ENCODE measurements at regions not wholly inside any gene's neighbourhood (a gene's known extent, or its start where the extent isn't known, plus 50 kb on each side); places are given as distances from the start of the nearest gene placed in this dataset.

- no peak for DNase-seq
- TF ChIP-seq GATA1 (IDR thresholded peaks at IDR 0.05; ENCODE audit: low read depth, low read length) (no peak), POLR2A (IDR thresholded peaks at IDR 0.05; ENCODE audit: low read length) (no peak)
Observed at GRCh38 chr13:22189176-22190048, 518.5 kb downstream of the FGF9 start.

- DNase-seq, result no peak
- TF ChIP-seq GATA1 (IDR thresholded peaks at IDR 0.05; ENCODE audit: low read depth, low read length), result no peak
- no peak for TF ChIP-seq POLR2A (IDR thresholded peaks at IDR 0.05; ENCODE audit: low read length)
Observed at GRCh38 chr13:22193070-22193469, 522.2 kb downstream of the FGF9 start.

GRCh38 chr13:22194106-22194805 lies 523.4 kb downstream of the FGF9 start:
- DNase-seq, result no peak
- TF ChIP-seq POLR2A (IDR thresholded peaks at IDR 0.05; ENCODE audit: low read length), result no peak
- TF ChIP-seq GATA1 (IDR thresholded peaks at IDR 0.05; ENCODE audit: low read depth, low read length), result no peak

DNA sequence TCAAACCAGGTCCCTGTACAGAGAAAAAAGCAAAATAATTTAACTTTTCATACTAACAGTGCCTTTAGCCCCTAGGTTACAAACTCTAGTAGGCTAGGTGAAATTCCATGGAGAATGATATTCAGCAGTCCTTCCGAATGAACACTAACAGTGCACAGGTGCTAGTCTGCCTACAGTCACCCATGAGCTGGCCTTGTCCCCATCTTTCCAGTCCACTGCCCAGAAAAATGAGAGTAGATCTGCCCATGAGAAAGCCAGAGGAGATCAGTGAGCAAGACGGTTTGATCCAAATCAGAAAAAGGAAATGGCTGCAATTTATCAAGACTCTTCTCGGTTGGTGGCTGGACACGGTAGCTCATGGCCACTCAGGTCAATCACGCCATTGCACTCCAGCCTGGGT lies 524.9 kb downstream of the FGF9 start:
- TF ChIP-seq GATA1 (IDR thresholded peaks at IDR 0.05; ENCODE audit: low read depth, low read length) (no peak), POLR2A (IDR thresholded peaks at IDR 0.05; ENCODE audit: low read length) (no peak)
- no peak for DNase-seq

- no peak for DNase-seq
- no peak for TF ChIP-seq GATA1 (IDR thresholded peaks at IDR 0.05; ENCODE audit: low read depth, low read length)
- TF ChIP-seq POLR2A (IDR thresholded peaks at IDR 0.05; ENCODE audit: low read length), result no peak
Observed at GRCh38 chr13:22196777-22197176, 525.9 kb downstream of the FGF9 start.

GRCh38 chr13:22198001-22198400 lies 527.1 kb downstream of the FGF9 start:
- TF ChIP-seq POLR2A (IDR thresholded peaks at IDR 0.05; ENCODE audit: low read length), result no peak
- no peak for TF ChIP-seq GATA1 (IDR thresholded peaks at IDR 0.05; ENCODE audit: low read depth, low read length)
- DNase-seq, result no peak

DNA sequence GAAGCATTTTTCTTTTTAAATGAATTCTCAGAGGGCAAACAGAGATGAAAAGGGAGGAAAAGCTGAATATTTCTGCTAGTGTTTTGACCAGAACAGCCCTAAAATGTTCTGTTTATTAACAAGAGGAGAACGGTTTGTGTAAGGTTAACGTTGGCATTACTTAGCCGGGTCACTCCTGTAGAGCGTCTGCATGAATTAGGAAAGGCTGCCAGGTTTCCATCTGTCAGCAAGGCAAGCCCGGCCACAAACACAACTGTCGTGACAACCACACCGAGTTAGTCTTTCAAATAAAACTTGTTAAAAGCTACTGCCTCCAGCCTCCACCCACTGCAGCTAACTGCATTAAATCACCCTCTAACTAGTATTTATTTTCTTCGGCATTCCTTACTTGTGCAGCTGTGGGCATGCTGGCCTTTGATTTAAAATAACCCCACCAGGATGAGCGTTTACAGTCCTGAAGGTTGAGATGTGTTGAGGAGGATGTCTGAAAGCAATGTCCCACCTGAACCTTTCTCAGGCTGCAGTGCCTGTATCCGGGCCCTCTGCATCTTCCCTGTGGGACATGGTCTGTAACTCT lies 527.9 kb downstream of the FGF9 start:
- TF ChIP-seq POLR2A (IDR thresholded peaks at IDR 0.05; ENCODE audit: low read length) (no peak), GATA1 (IDR thresholded peaks at IDR 0.05; ENCODE audit: low read depth, low read length) (no peak)
- DNase-seq, result no peak

DNA sequence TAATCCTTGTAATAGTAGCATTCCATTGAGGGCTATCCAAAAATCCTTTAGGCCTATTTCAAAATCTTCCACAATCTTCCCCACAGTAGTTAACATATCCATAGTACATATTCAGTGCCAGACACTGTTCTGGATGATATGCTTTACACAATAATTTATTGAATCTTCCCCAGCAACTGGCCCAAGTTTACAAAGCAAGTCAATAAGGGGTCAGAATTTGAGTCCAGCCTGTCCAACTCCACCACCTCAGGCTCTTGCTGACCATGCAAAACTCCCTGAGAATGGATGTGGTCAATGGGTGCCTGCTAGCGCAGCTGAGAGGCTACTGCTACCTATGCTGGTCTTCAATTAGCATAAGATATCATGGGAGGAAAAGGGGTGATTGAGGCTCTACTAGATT lies 529.6 kb downstream of the FGF9 start:
- no peak for DNase-seq
- TF ChIP-seq POLR2A (IDR thresholded peaks at IDR 0.05; ENCODE audit: low read length) (no peak), GATA1 (IDR thresholded peaks at IDR 0.05; ENCODE audit: low read depth, low read length) (no peak)

- TF ChIP-seq POLR2A (IDR thresholded peaks at IDR 0.05; ENCODE audit: low read length) (no peak), GATA1 (IDR thresholded peaks at IDR 0.05; ENCODE audit: low read depth, low read length) (no peak)
- no peak for DNase-seq
Observed at GRCh38 chr13:22201375-22201925, 530.6 kb downstream of the FGF9 start.

DNA sequence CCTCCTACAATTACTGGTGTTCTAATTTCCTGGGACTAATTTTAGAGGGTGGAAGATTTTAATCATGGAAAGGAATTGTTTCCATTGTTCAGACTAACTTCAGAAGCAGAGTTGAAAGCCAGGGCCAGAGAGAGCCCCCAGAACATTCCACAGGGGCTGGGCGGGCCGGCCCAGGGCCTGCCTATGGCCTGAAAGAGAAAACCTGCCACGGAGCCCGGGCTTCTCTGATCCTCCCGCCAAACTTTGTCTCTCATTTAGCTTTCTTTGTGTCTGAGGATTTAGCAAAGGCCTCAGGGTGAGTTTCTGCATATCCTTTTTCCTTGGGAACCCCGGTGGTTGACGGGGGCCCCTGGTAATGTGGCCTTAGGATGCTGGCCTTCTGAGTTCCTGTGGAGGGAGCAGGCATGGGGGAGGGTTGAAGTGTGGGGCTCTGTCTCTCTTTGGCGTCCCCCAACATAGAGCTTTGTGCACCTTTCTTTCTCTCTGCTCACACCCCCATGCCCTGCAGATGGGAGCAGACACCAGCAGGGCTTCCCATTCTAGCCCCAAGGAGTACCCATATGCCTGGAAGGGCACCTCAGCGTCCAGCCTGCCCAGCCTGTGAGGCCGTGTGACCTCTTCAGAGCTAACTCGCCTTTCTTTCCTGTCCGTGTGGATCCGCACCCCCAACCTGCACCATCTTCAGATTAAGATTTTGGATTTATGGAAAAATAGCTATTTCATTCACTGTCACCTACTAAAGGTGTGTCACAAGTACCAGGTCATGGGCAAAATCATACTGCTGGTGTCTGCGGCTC lies 539.5 kb downstream of the FGF9 start:
- TF ChIP-seq POLR2A (IDR thresholded peaks at IDR 0.05; ENCODE audit: low read length) (no peak), GATA1 (IDR thresholded peaks at IDR 0.05; ENCODE audit: low read depth, low read length) (no peak)
- DNase-seq, result no peak

DNA sequence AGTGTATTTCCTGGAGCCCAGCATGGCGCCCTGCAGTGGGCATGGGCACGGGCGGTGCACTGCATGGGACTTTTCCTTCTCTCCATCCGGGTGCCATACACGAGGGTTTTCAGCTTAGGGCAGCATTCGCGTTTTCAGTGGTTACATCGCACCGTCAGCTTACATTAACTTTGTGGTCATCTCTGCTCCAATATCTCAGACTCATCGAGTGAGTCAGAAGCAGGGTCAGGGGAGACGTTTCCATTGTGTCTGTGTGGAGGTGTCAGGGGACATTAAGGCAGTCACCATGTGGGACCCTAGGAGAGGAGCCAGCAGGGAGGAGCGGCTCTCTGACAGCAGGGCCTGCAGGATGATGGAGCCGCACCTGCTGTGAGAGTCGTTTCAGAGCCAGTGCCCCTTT lies 541.0 kb downstream of the FGF9 start:
- DNase-seq, result no peak
- TF ChIP-seq POLR2A (IDR thresholded peaks at IDR 0.05; ENCODE audit: low read length) (no peak), GATA1 (IDR thresholded peaks at IDR 0.05; ENCODE audit: low read depth, low read length) (no peak)

DNA sequence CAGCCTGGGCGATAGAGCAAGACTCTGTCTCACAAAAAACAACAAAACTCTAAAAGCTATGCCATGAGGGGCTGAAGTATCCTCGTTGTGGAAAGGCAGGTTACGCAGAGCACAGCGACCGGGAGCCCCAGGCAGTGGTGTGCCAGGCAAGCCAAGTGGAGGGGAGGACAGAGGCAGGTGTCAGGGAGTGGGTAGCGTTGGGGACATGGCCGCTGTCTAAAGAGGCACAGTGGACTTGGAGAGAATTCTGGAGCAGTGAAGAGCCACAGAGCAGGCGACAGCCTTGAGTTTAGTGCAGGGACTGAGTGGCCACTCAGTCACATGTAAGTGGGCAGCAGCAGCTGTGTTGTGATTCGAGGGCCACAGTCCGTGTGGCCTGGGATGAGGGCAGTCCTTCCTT lies 541.7 kb downstream of the FGF9 start:
- no peak for DNase-seq
- no peak for TF ChIP-seq GATA1 (IDR thresholded peaks at IDR 0.05; ENCODE audit: low read depth, low read length)
- no peak for TF ChIP-seq POLR2A (IDR thresholded peaks at IDR 0.05; ENCODE audit: low read length)

DNA sequence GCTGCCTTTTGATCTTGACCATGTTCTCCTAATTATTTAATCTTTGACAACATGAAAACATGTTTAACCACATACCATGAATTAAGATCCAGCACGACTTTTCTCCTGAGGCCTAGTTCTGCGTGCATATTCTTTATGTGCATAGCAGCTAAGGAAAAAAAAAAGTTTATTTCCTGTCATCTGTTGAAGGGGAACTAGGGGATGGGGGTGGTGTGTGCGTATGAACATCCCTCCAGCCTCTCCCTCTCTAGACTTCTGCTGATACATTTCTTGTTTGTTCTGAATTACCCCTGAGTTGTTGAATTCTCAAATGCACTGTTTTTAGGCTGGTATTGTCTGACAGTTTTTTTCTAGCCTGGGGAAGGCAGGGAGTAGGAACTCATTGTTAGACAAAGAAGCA lies 543.3 kb downstream of the FGF9 start:
- TF ChIP-seq POLR2A (IDR thresholded peaks at IDR 0.05; ENCODE audit: low read length) (no peak), GATA1 (IDR thresholded peaks at IDR 0.05; ENCODE audit: low read depth, low read length) (no peak)
- DNase-seq, result no peak
